Left lobe of liver (tissue), 2 donors: ENCODE measurements at regions not wholly inside any gene's neighbourhood (a gene's known extent, or its start where the extent isn't known, plus 50 kb on each side); places are given as distances from the start of the nearest gene placed in this dataset.

Experiments used
- ATAC-seq: fragments of 200-7000 bp; cut with Tn5 transposase; one replicate; pipeline ENCODE4 v1.9.1; 2020; ENCODE audit warnings: mild to moderate bottlenecking, moderate library complexity
- DNase-seq: peaks from one replicate; pipeline ENCODE4 v3.0.0-alpha.2; 2020; ENCODE audit warnings: low spot score
- donor health status: DM: no; HTN: no; CAD: no; lungs with moderate emphysema.
- donor health status: DM: no; HTN: yes; CAD: no.

- no peak for DNase-seq
- no peak for ATAC-seq
Observed at GRCh38 chr5:44868541-44868940, 59.8 kb downstream of the MRPS30 start.

- ATAC-seq: no peak
- no peak for DNase-seq
Observed at GRCh38 chr5:44869928-44870327, 61.2 kb downstream of the MRPS30 start.

GRCh38 chr5:44870430-44870829, 61.7 kb downstream of the MRPS30 start:
- no peak for ATAC-seq
- DNase-seq: no peak

- no peak for ATAC-seq
- no peak for DNase-seq
Observed at GRCh38 chr5:44871401-44871800, 62.7 kb downstream of the MRPS30 start.

GRCh38 chr5:44875661-44876605, 67.2 kb downstream of the MRPS30 start:
- ATAC-seq (no peak), DNase-seq (no peak)

- ATAC-seq (no peak), DNase-seq (no peak)
Observed at GRCh38 chr5:44881266-44881665, 72.5 kb downstream of the MRPS30 start.

- DNase-seq (no peak), ATAC-seq (no peak)
Observed at GRCh38 chr5:44884036-44884435, 75.3 kb downstream of the MRPS30 start.

GRCh38 chr5:44885903-44886302, 77.2 kb downstream of the MRPS30 start:
- ATAC-seq (no peak), DNase-seq (no peak)

- DNase-seq (no peak), ATAC-seq (no peak)
Observed at GRCh38 chr5:44887722-44888121, 79.0 kb downstream of the MRPS30 start.

GRCh38 chr5:44888435-44888834, 79.7 kb downstream of the MRPS30 start:
- ATAC-seq: no peak
- no peak for DNase-seq

GRCh38 chr5:44891116-44891515, 82.4 kb downstream of the MRPS30 start:
- DNase-seq (no peak), ATAC-seq (no peak)

GRCh38 chr5:44900273-44900954, 91.7 kb downstream of the MRPS30 start:
- no peak for ATAC-seq

GRCh38 chr5:44907396-44907795, 98.6 kb downstream of the MRPS30 start:
- ATAC-seq (no peak), DNase-seq (no peak)

More at GRCh38 chr5:44900273-44900954, 91.7 kb downstream of the MRPS30 start:
- no peak for DNase-seq

GRCh38 chr5:44909004-44909403, 100.3 kb downstream of the MRPS30 start:
- ATAC-seq: no peak
- no peak for DNase-seq

GRCh38 chr5:44911501-44911900, 102.8 kb downstream of the MRPS30 start:
- ATAC-seq (no peak), DNase-seq (no peak)

GRCh38 chr5:44914221-44914620, 105.5 kb downstream of the MRPS30 start:
- no peak for ATAC-seq
- DNase-seq: no peak

- no peak for ATAC-seq
- DNase-seq: no peak
Observed at GRCh38 chr5:44919560-44919959, 110.8 kb downstream of the MRPS30 start.

- DNase-seq: no peak
- ATAC-seq: no peak
Observed at GRCh38 chr5:44927115-44927733, 118.5 kb downstream of the MRPS30 start.

- ATAC-seq (no peak), DNase-seq (no peak)
Observed at GRCh38 chr5:44932922-44933585, 124.3 kb downstream of the MRPS30 start.

GRCh38 chr5:44933686-44934085, 124.9 kb downstream of the MRPS30 start:
- no peak for DNase-seq
- no peak for ATAC-seq

GRCh38 chr5:44935262-44935661, 126.5 kb downstream of the MRPS30 start:
- DNase-seq: no peak
- no peak for ATAC-seq
